NCI-H146 (cell line): ENCODE measurements at regions not wholly inside any gene's neighbourhood (a gene's known extent, or its start where the extent isn't known, plus 50 kb on each side); places are given as distances from the start of the nearest gene placed in this dataset.
"Not testable (repeated sequence)": the region's sequence is repeated elsewhere in the genome, so short reads cannot be mapped to it uniquely, and the experiment has no call there.

Experiments
- DNase-seq: peaks from one replicate; lab custom pipeline; 2025; lab: John Stamatoyannopoulos, UW

DNA sequence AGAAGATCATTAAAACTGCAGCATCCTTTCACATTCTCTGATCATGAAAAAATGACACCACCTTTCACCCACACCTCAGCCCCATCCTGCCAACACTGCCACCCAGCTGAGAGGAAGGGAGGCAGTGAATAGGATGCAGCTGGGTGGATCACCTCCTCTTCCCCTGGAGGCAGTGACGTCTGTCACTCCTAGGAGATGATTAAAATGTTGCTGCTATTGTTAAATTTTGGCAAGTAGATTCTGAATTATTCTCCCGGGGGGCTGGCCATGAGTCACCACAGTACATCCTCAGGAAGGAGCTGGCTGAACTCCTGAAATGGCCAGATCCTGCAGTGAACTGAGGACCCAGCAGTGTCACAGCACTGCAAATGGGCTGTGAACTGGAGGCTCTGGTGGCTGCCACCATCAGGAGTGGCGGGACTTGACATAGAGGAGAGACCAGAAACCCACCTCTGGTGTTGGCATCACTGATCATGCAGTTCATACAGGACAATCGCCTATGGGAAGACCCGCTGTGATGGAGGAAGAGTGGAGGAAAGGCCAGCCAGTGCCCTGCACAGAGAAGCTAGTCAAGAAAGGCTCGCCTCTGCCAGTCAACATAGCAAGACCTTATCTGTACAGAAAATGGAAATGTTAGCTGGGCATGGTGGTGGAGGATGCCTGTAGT, 199.1 kb downstream of the FAM43A start:
- DNase-seq = no peak

GRCh38 chr3:194885766-194886165, 200.1 kb downstream of the FAM43A start:
- no peak for DNase-seq

GRCh38 chr3:194886836-194887235, 201.2 kb downstream of the FAM43A start:
- DNase-seq = no peak

DNA sequence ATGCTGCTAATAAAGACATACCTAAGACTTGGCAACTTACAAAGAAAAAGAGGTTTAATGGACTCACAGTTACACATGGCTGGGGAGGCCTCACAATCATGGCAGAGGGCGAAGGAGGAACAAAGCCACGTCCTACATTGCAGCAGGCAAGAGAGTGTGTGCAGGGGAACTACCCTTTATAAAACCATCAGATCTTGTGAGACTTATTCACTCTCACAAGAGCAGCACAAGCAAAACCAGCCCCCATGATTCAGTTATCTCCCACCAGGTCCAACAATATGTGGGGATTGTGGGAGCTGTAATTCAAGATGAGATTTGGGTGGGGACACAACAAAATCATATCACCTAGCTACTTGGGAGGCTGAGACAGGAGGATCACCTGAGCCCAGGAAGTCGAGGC, 202.4 kb downstream of the FAM43A start:
- DNase-seq = not testable (repeated sequence)

- no peak for DNase-seq
These were observed 203.2 kb downstream of the FAM43A start for GRCh38 chr3:194888916-194889315.

DNA sequence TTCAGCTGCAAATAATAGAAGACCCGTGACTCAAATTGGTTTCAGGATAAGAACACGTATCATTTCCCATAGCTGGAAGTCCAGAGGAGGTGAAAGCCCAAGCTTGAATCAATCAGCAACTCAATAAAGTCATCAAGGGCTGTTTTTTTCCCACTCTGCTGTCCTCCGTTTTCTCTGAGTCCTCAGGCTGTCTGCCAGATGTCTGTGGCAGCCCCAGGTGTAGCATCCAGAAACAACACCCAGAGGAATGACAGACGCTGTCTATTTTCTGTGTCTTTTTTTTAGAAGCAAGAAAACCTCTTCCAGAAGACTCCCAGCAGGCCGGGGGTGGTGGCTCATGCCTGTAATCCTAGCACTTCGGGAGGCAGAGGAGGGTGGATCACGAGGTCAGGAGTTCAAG, 204.4 kb downstream of the FAM43A start:
- DNase-seq = no peak

- no peak for DNase-seq
These were observed 207.7 kb downstream of the FAM43A start for GRCh38 chr3:194893121-194893987.

- no peak for DNase-seq
These were observed 208.9 kb downstream of the FAM43A start for GRCh38 chr3:194894538-194894937.

DNA sequence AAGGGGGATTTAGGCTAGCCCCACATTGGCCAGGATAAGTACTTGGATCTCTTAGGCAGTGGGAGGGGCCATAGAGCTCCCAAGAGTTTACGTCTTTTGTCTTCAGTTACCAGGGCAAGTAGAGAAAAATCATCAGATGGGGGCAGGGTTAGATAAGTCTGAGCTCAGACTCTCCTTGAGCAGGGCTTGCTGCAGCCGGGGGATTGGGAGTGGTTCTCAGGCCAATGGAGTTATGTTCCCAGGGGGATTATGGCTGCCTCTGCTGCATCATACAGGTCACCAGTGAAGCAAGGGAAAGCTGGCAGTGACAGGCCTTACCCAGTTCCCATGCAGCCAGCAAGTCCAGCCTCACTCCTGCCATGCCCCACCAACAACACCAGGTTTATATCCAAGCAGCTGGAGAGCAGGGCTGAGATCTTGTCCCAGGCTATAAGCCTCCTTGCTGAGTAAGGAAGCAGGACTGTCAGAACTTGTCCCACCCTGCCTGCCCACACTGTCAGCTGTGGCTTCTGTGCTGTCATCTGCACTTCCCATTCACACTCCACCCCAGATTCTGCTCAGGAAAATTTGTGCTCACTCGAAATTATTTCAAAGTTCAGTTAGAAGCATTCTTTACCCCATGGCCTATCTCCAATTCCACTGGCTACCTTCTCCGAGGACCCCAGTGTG, 215.3 kb downstream of the FAM43A start:
- DNase-seq = no peak

GRCh38 chr3:194903447-194903846, 217.8 kb downstream of the FAM43A start:
- not testable (repeated sequence) for DNase-seq

- DNase-seq = not testable (repeated sequence)
These were observed 219.3 kb downstream of the FAM43A start for GRCh38 chr3:194904999-194905398.

DNA sequence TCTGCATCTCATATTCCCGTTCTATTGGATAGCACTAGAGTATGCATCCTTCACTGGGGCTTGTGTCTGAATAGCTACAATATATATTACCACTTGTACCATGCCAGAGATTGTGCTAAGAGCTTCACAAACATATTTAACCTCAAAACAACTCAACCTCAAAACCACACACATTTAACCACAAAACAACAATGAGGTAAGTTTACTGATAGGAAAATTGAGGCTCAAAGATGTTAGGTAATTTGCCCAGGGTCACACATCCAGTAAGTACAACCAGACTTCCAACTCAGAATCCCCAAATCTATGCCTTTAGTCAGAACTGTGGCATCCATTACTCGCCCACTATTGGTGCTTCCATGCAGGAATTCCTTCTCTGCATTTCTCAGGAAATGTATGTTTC, 220.0 kb downstream of the FAM43A start:
- DNase-seq = no peak

DNA sequence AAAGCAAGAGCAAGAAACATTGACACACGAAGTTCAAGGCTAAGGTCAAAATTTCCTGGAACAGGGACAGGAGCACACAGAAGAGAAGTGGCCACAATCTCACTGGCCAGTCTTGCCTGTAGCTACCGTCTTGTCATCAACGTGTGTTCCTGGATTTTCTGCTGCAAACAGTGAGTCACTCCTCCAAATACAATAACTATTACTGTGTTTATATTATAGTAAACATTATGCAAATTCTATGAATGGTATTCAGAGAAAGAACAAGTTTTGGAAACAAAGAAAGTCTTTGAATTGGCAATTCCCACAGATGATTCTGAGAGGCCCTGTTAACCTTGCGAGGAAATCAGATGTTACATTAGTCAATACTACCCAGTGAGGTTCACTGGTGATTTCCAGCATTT, 220.5 kb downstream of the FAM43A start:
- no peak for DNase-seq

DNA sequence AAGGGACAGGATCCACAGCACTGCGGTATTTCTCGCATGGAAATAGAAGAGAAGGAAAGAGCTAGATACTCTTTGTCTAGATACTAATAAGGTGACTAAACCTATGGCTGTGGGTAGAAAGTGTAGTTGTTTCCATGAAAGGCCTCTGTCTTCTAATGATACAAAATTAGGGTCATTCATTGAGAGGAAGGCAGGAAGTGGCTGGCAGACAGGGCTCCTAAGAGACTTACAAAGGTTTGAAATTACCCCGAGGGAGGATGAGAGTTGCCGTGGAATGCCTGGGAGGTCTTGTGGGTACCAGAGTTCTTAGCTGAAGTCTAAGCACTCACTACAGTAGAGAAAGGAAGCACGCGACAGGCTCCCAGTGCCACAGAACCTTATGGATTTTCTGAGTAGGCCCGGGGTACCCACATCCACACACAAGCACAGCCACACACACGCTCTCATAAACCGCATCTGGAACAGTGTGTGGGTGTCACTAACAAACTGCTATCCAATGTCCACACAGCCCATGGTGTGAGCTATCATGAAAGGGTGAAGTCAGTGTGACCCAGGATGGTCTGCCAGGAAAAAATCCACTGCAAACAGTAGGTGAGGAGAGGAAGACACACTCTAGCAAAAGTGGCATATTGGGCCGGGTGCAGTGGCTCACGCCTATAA, 221.4 kb downstream of the FAM43A start:
- DNase-seq = no peak

DNA sequence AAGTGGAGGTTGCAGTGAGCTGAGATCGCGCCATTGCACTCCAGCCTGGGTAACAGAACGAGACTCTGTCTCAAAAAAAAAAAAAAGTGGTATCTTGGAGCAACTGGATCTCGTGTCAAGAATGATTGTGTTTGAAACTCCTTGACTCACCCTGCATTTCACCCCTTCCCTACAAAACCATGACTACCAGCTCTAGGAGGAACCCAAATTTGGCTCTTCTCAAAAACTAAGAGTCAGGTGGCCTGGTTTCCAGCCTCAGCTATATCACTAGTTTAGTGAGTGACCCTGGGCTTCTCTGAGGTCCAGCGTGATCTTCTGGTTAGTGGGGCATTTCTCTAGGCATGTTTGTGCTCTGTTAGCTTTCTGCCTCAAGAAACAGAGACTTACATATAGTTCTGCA, 222.1 kb downstream of the FAM43A start:
- DNase-seq = no peak

- no peak for DNase-seq
These were observed 222.8 kb downstream of the FAM43A start for GRCh38 chr3:194908496-194908895.

DNA sequence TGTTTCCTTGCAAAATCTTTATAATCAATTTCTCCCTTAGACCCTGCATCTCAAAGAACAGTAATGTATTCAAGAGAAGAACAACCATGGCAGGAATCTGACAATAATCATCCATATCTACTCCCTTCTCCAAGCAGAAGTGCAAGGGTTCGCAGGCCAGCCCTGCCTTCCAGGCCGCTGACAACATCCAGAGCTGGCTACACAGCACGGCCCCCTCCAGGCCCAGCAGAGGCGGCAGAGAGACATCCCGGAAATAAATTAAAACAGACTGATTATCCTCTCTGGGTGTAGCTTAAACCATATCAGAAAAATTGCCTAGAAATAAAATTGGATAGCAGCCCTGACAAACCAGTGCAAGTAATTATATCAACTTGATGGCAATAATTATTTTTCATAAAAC, 223.3 kb downstream of the FAM43A start:
- DNase-seq = no peak

- no peak for DNase-seq
These were observed 224.8 kb downstream of the FAM43A start for GRCh38 chr3:194910414-194910984.

GRCh38 chr3:194913316-194913715, 227.6 kb downstream of the FAM43A start:
- no peak for DNase-seq

GRCh38 chr3:194924889-194925288, 239.2 kb downstream of the FAM43A start:
- not testable (repeated sequence) for DNase-seq

DNA sequence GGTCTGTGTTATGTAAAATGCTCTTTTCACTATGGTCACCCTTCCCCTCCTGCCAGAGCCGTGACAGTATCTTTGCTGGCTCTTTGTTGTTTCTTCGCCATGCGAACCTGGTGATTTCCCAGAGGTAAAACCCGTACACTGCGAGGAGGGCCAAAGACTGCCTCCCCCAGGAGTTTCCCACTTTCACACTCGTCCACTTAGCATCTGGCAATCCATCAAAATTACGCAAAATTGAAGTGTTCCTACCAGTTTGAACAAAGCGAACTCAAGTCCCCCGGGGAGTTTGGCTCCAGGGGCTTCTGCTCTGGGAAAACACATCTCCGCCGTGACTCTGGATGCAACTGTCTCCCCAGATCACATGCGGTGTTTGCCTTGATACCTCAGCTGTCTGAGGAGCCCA, 239.9 kb downstream of the FAM43A start:
- DNase-seq = peak; percentile 72

DNA sequence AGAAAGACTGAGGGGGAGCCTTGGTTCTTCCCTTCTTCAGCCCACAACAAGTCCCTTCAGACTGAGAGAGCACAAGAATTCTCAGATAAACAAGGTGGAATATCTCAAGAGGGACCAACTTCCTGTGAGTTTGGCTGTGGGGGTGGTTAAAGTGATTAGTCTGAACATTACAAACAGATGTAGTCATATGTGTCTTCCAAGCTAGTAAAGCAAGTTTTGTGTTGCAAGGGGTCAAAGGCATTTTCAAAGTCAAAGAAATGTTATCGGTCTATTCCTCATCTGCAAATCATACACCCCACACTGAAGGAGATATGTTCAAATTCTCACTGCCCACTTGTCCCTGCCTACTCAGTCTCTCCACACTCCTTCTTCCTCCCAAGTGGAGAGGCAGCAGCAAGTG, 242.5 kb downstream of the FAM43A start:
- DNase-seq = no peak
